H9 (cell line): ENCODE measurements at regions not wholly inside any gene's neighbourhood (a gene's known extent, or its start where the extent isn't known, plus 50 kb on each side); places are given as distances from the start of the nearest gene placed in this dataset.

Experiments used
- DNase-seq: peaks from one replicate; pipeline ENCODE4 v3.0.0-alpha.2; 2017
- H2AFZ ChIP-seq: one replicate; pipeline ENCODE4 v1.6.1; 2013; ENCODE audit warnings: mild to moderate bottlenecking, low read length, control low read depth, moderate library complexity
- H2AK5ac ChIP-seq: 2 replicates; pipeline ENCODE4 v1.6.1; 2013; ENCODE audit warnings: low read length, control low read depth, mixed read lengths; ENCODE audit not compliant: insufficient read length
- H2BK120ac ChIP-seq: one replicate; pipeline ENCODE4 v1.6.1; 2013; ENCODE audit warnings: low read depth, mild to moderate bottlenecking, low read length, control low read depth, inconsistent platforms; ENCODE audit not compliant: poor library complexity, severe bottlenecking
- H2BK12ac ChIP-seq: 2 replicates; pipeline ENCODE4 v1.6.1; 2013; ENCODE audit warnings: low read length, control low read depth, mixed read lengths, low read depth; ENCODE audit not compliant: insufficient read length
- H2BK15ac ChIP-seq: 2 replicates; pipeline ENCODE4 v1.6.1; 2013; ENCODE audit warnings: low read depth, low read length, control low read depth
- H2BK20ac ChIP-seq: one replicate; pipeline ENCODE4 v1.6.1; 2013; ENCODE audit warnings: low read depth, mild to moderate bottlenecking, low read length, control low read depth, inconsistent platforms; ENCODE audit not compliant: poor library complexity, severe bottlenecking
- H2BK5ac ChIP-seq: 2 replicates; pipeline ENCODE4 v1.6.1; 2013; ENCODE audit warnings: low read length, control low read depth, mixed read lengths; ENCODE audit not compliant: insufficient read length
- H3K14ac ChIP-seq: 2 replicates; pipeline ENCODE4 v1.6.1; 2013; ENCODE audit warnings: low read length, control low read depth; ENCODE audit not compliant: insufficient read depth
- H3K18ac ChIP-seq: 2 replicates; pipeline ENCODE4 v1.6.1; 2013; ENCODE audit warnings: low read depth, mild to moderate bottlenecking, mixed read lengths, low read length, control low read depth; ENCODE audit not compliant: insufficient read length
- H3K23ac ChIP-seq: 2 replicates; pipeline ENCODE4 v1.6.1; 2013; ENCODE audit warnings: low read length, control low read depth, mixed read lengths, low read depth; ENCODE audit not compliant: insufficient read length
- H3K23me2 ChIP-seq: 2 replicates; pipeline ENCODE4 v1.6.1; 2013; ENCODE audit warnings: low read depth, mild to moderate bottlenecking, mixed read lengths, low read length, control low read depth; ENCODE audit not compliant: insufficient read length, poor library complexity, severe bottlenecking
- H3K27ac ChIP-seq: 2 replicates; pipeline ENCODE4 v1.5.1; 2013; ENCODE audit warnings: low read length, control low read depth, mixed read lengths, low read depth; ENCODE audit not compliant: insufficient read length
- H3K27me3 ChIP-seq: 2 replicates; pipeline ENCODE4 v1.6.1; 2013; ENCODE audit warnings: low read length, control low read depth, inconsistent platforms; ENCODE audit not compliant: insufficient read depth
- H3K4ac ChIP-seq: 2 replicates; pipeline ENCODE4 v1.6.1; 2013; ENCODE audit warnings: low read depth, mild to moderate bottlenecking, control low read depth, inconsistent platforms, low read length, moderate library complexity
- H3K4me1 ChIP-seq: 2 replicates; pipeline ENCODE4 v1.6.1; 2013; ENCODE audit warnings: low read length, control low read depth, inconsistent platforms; ENCODE audit not compliant: insufficient read depth
- H3K4me2 ChIP-seq: 2 replicates; pipeline ENCODE4 v1.6.1; 2013; ENCODE audit warnings: low read length, control low read depth, mixed read lengths; ENCODE audit not compliant: insufficient read length, insufficient read depth
- H3K56ac ChIP-seq: 2 replicates; pipeline ENCODE4 v1.6.1; 2013; ENCODE audit warnings: low read depth, mild to moderate bottlenecking, mixed read lengths, low read length, control low read depth; ENCODE audit not compliant: insufficient read length
- H3K79me1 ChIP-seq: 2 replicates; pipeline ENCODE4 v1.6.1; 2013; ENCODE audit warnings: low read depth, mild to moderate bottlenecking, moderate library complexity, low read length, control low read depth, inconsistent platforms; ENCODE audit not compliant: insufficient read depth, poor library complexity, severe bottlenecking
- H3K79me2 ChIP-seq: 2 replicates; pipeline ENCODE4 v1.6.1; 2013; ENCODE audit warnings: low read length, control low read depth, inconsistent platforms; ENCODE audit not compliant: insufficient read depth
- H3K9ac ChIP-seq: 2 replicates; pipeline ENCODE4 v1.6.1; 2013; ENCODE audit warnings: low read length, control low read depth, mixed read lengths; ENCODE audit not compliant: insufficient read length; ENCODE audit errors: extremely low read depth
- H3K9me3 ChIP-seq: one replicate; pipeline ENCODE4 v1.6.1; 2013; ENCODE audit warnings: low read depth, low read length, inconsistent platforms; ENCODE audit not compliant: control insufficient read depth
- H3T11ph ChIP-seq: one replicate; pipeline ENCODE4 v1.6.1; 2013; ENCODE audit warnings: mild to moderate bottlenecking, low read length, control low read depth, inconsistent platforms
- H4K20me1 ChIP-seq: one replicate; pipeline ENCODE4 v1.6.1; 2013; ENCODE audit not compliant: control insufficient read depth, insufficient read length, insufficient read depth
- H4K5ac ChIP-seq: 2 replicates; pipeline ENCODE4 v1.6.1; 2013; ENCODE audit warnings: low read depth, mild to moderate bottlenecking, mixed read lengths, low read length, control low read depth; ENCODE audit not compliant: insufficient read length
- H4K8ac ChIP-seq: replicated peaks from 2 replicates; pipeline ENCODE4 v1.6.1; 2013; ENCODE audit warnings: low read length, control low read depth, mixed read lengths, low read depth; ENCODE audit not compliant: insufficient read length
- H4K91ac ChIP-seq: 2 replicates; pipeline ENCODE4 v1.6.1; 2013; ENCODE audit warnings: low read depth, mild to moderate bottlenecking, moderate library complexity, mixed read lengths, low read length, control low read depth; ENCODE audit not compliant: insufficient read length
- H3K27ac Mint-ChIP-seq, 3 experiments: 2 replicates in 2 of 3; 3 replicates in 1 of 3; pipeline ENCODE4 v1.8.0; 2020 to 2021; ENCODE audit warnings: mixed read lengths in 3 of 3, mild to moderate bottlenecking in 1 of 3, moderate library complexity in 1 of 3
- H3K27me3 Mint-ChIP-seq: 2 replicates; pipeline ENCODE4 v1.8.0; 2021; ENCODE audit warnings: low read depth, mild to moderate bottlenecking, moderate library complexity, mixed read lengths
- H3K36me3 Mint-ChIP-seq, 3 experiments: 2 replicates in 2 of 3; 3 replicates in 1 of 3; pipeline ENCODE4 v1.8.0; 2020 to 2021; ENCODE audit warnings: low read depth in 3 of 3, mixed read lengths in 3 of 3; ENCODE audit not compliant: insufficient read depth in 1 of 3
- H3K4me1 Mint-ChIP-seq, 2 experiments: 2 replicates each; pipeline ENCODE4 v1.8.0; 2020; ENCODE audit warnings: mixed read lengths in 2 of 2
- H3K4me3 Mint-ChIP-seq, 2 experiments: 2 replicates in 1 of 2; 3 replicates in 1 of 2; pipeline ENCODE4 v1.8.0; 2020 to 2021; ENCODE audit warnings: mild to moderate bottlenecking in 2 of 2, mixed read lengths in 2 of 2, moderate library complexity in 1 of 2
- H3K9me3 Mint-ChIP-seq, 2 experiments: 2 replicates in 1 of 2; 3 replicates in 1 of 2; pipeline ENCODE4 v1.8.0; 2020; ENCODE audit warnings: mild to moderate bottlenecking in 2 of 2, mixed read lengths in 2 of 2, moderate library complexity in 1 of 2
- CTCF ChIP-seq: fragments of 200-600 bp; sonication (generic); conservative IDR thresholded peaks from 3 replicates; pipeline ENCODE4 v1.8.0; 2021; ENCODE audit warnings: antibody characterized with exemption, mild to moderate bottlenecking
- WGBS: extraction: QIAGEN DNeasy Blood & Tissue Kit; methylation state at CpG from one replicate; pipeline ENCODE4 v1.1.7; 2013; ENCODE audit warnings: missing lambda C conversion rate, low lambda C conversion rate, mixed read lengths; ENCODE audit not compliant: insufficient read length; ENCODE audit errors: extremely low coverage; 5-methylcytosine and 5-hydroxymethylcytosine counted together

GRCh38 chr4:146095091-146095690 is 80.3 kb upstream of the LSM6 start:
- Histone ChIP-seq H3K27ac (no peak overlapping the region), H4K8ac (no peak overlapping the region), H3K9me3 (no peaks in the 10 kb centered on the region), H3K4ac (no peak overlapping the region), H2AK5ac (no peak overlapping the region), H2BK20ac (no peak overlapping the region), H4K5ac (no peak overlapping the region), H3K79me2 (no peaks in the 10 kb centered on the region), H3K23me2 (no peaks in the 10 kb centered on the region), H3K56ac (no peak overlapping the region), H4K91ac (no peak overlapping the region), H4K20me1 (no peaks in the 10 kb centered on the region), H3K18ac (no peak overlapping the region), H2BK120ac (no peak overlapping the region), H3T11ph (no peak overlapping the region), H2BK15ac (no peak overlapping the region), H3K79me1 (no peaks in the 10 kb centered on the region), H3K23ac (no peak overlapping the region), H3K4me2 (no peak overlapping the region), H3K9ac (no peak overlapping the region), H3K14ac (no peak overlapping the region), H2AFZ (no peak overlapping the region), H3K27me3 (no peaks in the 10 kb centered on the region), H3K4me1 (no peaks in the 10 kb centered on the region), H2BK5ac (no peak overlapping the region), H2BK12ac (no peak overlapping the region)
- H3K4me3 Mint-ChIP-seq = no peak overlapping the region
- H3K9me3 Mint-ChIP-seq = no peaks in the 10 kb centered on the region
- H3K27ac Mint-ChIP-seq = no peak overlapping the region
- DNase-seq = no peak
- WGBS = no CpG with 5 or more reads among the region's 4 CpGs
- no peaks in the 10 kb centered on the region for H3K4me1 Mint-ChIP-seq
- H3K27me3 Mint-ChIP-seq = no peaks in the 10 kb centered on the region
- no peaks in the 10 kb centered on the region for H3K36me3 Mint-ChIP-seq
- peak; percentile 86 for TF ChIP-seq CTCF
